H1 (cell line): ENCODE measurements at regions not wholly inside any gene's neighbourhood (a gene's known extent, or its start where the extent isn't known, plus 50 kb on each side); places are given as distances from the start of the nearest gene placed in this dataset.

ENCODE experiments used
- CTCF ChIA-PET: fragments of 300-600 bp; sonication (Branson Sonifier 250); formaldehyde crosslinking; loops from one replicate; lab custom pipeline; 2021; ENCODE audit not compliant: partially characterized antibody; lab: Charles Lee
- POLR2A ChIA-PET: fragments of 300-600 bp; sonication (Branson Sonifier 250); formaldehyde crosslinking; loops from one replicate; lab custom pipeline; 2021; ENCODE audit warnings: inconsistent platforms; ENCODE audit not compliant: partially characterized antibody; lab: Charles Lee
- DNase-seq, 2 experiments: peaks; one replicate each; pipeline versions ENCODE4 v3.0.0 to v3.0.0-alpha.2; 2010 to 2022; ENCODE audit warnings: low spot score in 2 of 2, low read depth in 1 of 2, mixed read lengths in 1 of 2
- FAIRE-seq: peaks from 2 replicates; lab custom pipeline; 2011; peaks lifted over from hg19 to GRCh38; lab: Jason Lieb, UNC
- H2AFZ ChIP-seq: 2 replicates; pipeline ENCODE4 v1.8.1; 2012; ENCODE audit warnings: low read length, inconsistent platforms
- H2AK5ac ChIP-seq: 2 replicates; pipeline ENCODE4 v1.6.1; 2013; ENCODE audit warnings: low read depth, low read length
- H2BK120ac ChIP-seq: replicated peaks from 2 replicates; pipeline ENCODE3; 2013; ENCODE audit warnings: low read depth, low read length, inconsistent platforms
- H2BK12ac ChIP-seq: 2 replicates; pipeline ENCODE4 v1.6.1; 2013; ENCODE audit warnings: low read depth, low read length
- H2BK15ac ChIP-seq: 2 replicates; pipeline ENCODE4 v1.6.1; 2013; ENCODE audit warnings: low read length
- H2BK20ac ChIP-seq: 2 replicates; pipeline ENCODE4 v1.6.1; 2013; ENCODE audit warnings: low read length
- H2BK5ac ChIP-seq: 2 replicates; pipeline ENCODE4 v1.6.1; 2013; ENCODE audit warnings: low read depth, low read length
- H3K14ac ChIP-seq: 2 replicates; pipeline ENCODE4 v1.6.1; 2013; ENCODE audit warnings: inconsistent platforms; ENCODE audit not compliant: insufficient read length
- H3K18ac ChIP-seq: 2 replicates; pipeline ENCODE4 v1.6.1; 2013; ENCODE audit warnings: low read length; ENCODE audit errors: extremely low read depth
- H3K23ac ChIP-seq: 2 replicates; pipeline ENCODE4 v1.6.1; 2013; ENCODE audit warnings: inconsistent platforms; ENCODE audit not compliant: insufficient read length
- H3K23me2 ChIP-seq: 2 replicates; pipeline ENCODE4 v1.6.1; 2013; ENCODE audit warnings: low read depth, low read length
- H3K27ac ChIP-seq: 2 replicates; pipeline ENCODE4 v1.6.1; 2011; ENCODE audit warnings: low read depth, low read length, inconsistent platforms
- H3K27me3 ChIP-seq, 4 experiments: replicated peaks in 1 of 4; 1 replicate in 1 of 4; 2 replicates in 3 of 4; pipeline versions ENCODE4 v1.6.1 to v1.8.1; 2011 to 2013; ENCODE audit warnings: low read length in 3 of 4, mild to moderate bottlenecking in 3 of 4, inconsistent platforms in 2 of 4, mixed read lengths in 2 of 4, moderate library complexity in 1 of 4; ENCODE audit not compliant: control insufficient read depth in 3 of 4, insufficient read depth in 3 of 4; ENCODE audit errors: extremely low read depth in 1 of 4
- H3K36me3 ChIP-seq, 4 experiments: 2 replicates each; pipeline versions ENCODE4 v1.6.1 to v1.8.1; 2011 to 2013; ENCODE audit warnings: mild to moderate bottlenecking in 4 of 4, low read length in 3 of 4, moderate library complexity in 2 of 4, control low read depth in 1 of 4, inconsistent platforms in 1 of 4; ENCODE audit not compliant: insufficient read depth in 4 of 4, control insufficient read depth in 2 of 4
- H3K4ac ChIP-seq: replicated peaks from 2 replicates; pipeline ENCODE3; 2013; ENCODE audit warnings: low read length, low read depth, mixed read lengths, inconsistent platforms; ENCODE audit not compliant: insufficient read length
- H3K4me1 ChIP-seq, 4 experiments: replicated peaks in 1 of 4; 1 replicate in 1 of 4; 2 replicates in 3 of 4; pipeline versions ENCODE4 v1.6.1 to v1.8.1; 2011 to 2013; ENCODE audit warnings: low read length in 3 of 4, inconsistent platforms in 2 of 4, mixed read lengths in 1 of 4; ENCODE audit not compliant: insufficient read depth in 4 of 4, control insufficient read depth in 3 of 4
- H3K4me2 ChIP-seq, 2 experiments: 2 replicates each; pipeline versions ENCODE4 v1.6.1 to v1.8.1; 2011 to 2013; ENCODE audit warnings: low read depth in 2 of 2, low read length in 2 of 2, control low read depth in 1 of 2, inconsistent platforms in 1 of 2, mild to moderate bottlenecking in 1 of 2; ENCODE audit not compliant: insufficient read depth in 1 of 2
- H3K4me3 ChIP-seq, 4 experiments: fragments of 200-600, 300-600 bp in 1 of 4; sonication (generic), shearing (Covaris generic), sonication (Bioruptor Twin) in 1 of 4; 2 replicates each; pipeline versions ENCODE4 v1.5.1 to v1.8.1; 2011 to 2016; ENCODE audit warnings: low read length in 4 of 4, low read depth in 3 of 4, control low read depth in 2 of 4, inconsistent platforms in 2 of 4, mild to moderate bottlenecking in 2 of 4, mixed read lengths in 1 of 4, moderate library complexity in 1 of 4; ENCODE audit not compliant: insufficient read depth in 2 of 4; ENCODE audit errors: extremely low read depth in 1 of 4
- H3K56ac ChIP-seq: replicated peaks from 2 replicates; pipeline ENCODE3; 2013; ENCODE audit warnings: low read depth, mild to moderate bottlenecking, mixed read lengths, low read length, inconsistent platforms; ENCODE audit not compliant: insufficient read length
- H3K79me1 ChIP-seq: 2 replicates; pipeline ENCODE4 v1.6.1; 2013; ENCODE audit warnings: low read depth, low read length, control low read depth
- H3K79me2 ChIP-seq, 2 experiments: 2 replicates each; pipeline versions ENCODE4 v1.6.1 to v1.8.1; 2012 to 2013; ENCODE audit warnings: low read length in 2 of 2, mild to moderate bottlenecking in 2 of 2, inconsistent platforms in 1 of 2; ENCODE audit not compliant: insufficient read depth in 2 of 2, control insufficient read depth in 1 of 2
- H3K9ac ChIP-seq, 4 experiments: replicated peaks in 1 of 4; 1 replicate in 1 of 4; 2 replicates in 3 of 4; pipeline versions ENCODE4 v1.6.1 to v1.8.1; 2011 to 2013; ENCODE audit warnings: low read depth in 3 of 4, low read length in 3 of 4, control low read depth in 2 of 4, mild to moderate bottlenecking in 2 of 4, moderate library complexity in 2 of 4, inconsistent platforms in 1 of 4; ENCODE audit errors: extremely low read depth in 1 of 4
- H3K9me3 ChIP-seq, 2 experiments: 2 replicates each; pipeline versions ENCODE4 v1.6.1 to v1.8.1; 2012 to 2013; ENCODE audit warnings: mild to moderate bottlenecking in 2 of 2, moderate library complexity in 2 of 2, control low read depth in 1 of 2, inconsistent platforms in 1 of 2, low read depth in 1 of 2, low read length in 1 of 2, mixed read lengths in 1 of 2; ENCODE audit not compliant: insufficient read depth in 2 of 2
- H4K20me1 ChIP-seq, 2 experiments: replicated peaks in 1 of 2; 2 replicates each; pipeline versions ENCODE3 to v1.8.1; 2011 to 2013; ENCODE audit warnings: inconsistent platforms in 2 of 2, low read length in 2 of 2, mild to moderate bottlenecking in 1 of 2; ENCODE audit not compliant: insufficient read depth in 2 of 2, control insufficient read depth in 1 of 2
- H4K5ac ChIP-seq: 2 replicates; pipeline ENCODE4 v1.6.1; 2013; ENCODE audit warnings: low read length, low read depth, mixed read lengths, inconsistent platforms; ENCODE audit not compliant: insufficient read length
- H4K8ac ChIP-seq: 2 replicates; pipeline ENCODE4 v1.8.0; 2013; ENCODE audit warnings: mild to moderate bottlenecking, moderate library complexity, low read length, inconsistent platforms; ENCODE audit not compliant: insufficient read depth; ENCODE audit errors: extremely low read depth
- H4K91ac ChIP-seq: replicated peaks from 2 replicates; pipeline ENCODE3; 2013; ENCODE audit warnings: low read length, mixed read lengths, inconsistent platforms; ENCODE audit not compliant: insufficient read length
- CEBPB ChIP-seq: IDR thresholded peaks from 2 replicates; pipeline ENCODE4 v1.6.1; 2012; ENCODE audit warnings: low read depth, low read length
- SIX5 ChIP-seq: IDR thresholded peaks from 2 replicates; pipeline ENCODE4 v1.6.1; 2011; ENCODE audit warnings: mild to moderate bottlenecking, low read depth, low read length
- WGBS, 2 experiments: shearing (Covaris generic) in 1 of 2; methylation state at CpG; one replicate each; pipeline versions ENCODE4 v1.1.6 to v1.1.7; 2013 to 2015; ENCODE audit warnings: low lambda C conversion rate in 2 of 2, mixed read lengths in 2 of 2, inconsistent platforms in 1 of 2, low coverage in 1 of 2, missing lambda C conversion rate in 1 of 2; ENCODE audit not compliant: insufficient replicate concordance in 2 of 2, insufficient coverage in 1 of 2, insufficient read length in 1 of 2; ENCODE audit errors: extremely low coverage in 1 of 2, missing lambda C conversion rate in 1 of 2; 5-methylcytosine and 5-hydroxymethylcytosine counted together

DNA sequence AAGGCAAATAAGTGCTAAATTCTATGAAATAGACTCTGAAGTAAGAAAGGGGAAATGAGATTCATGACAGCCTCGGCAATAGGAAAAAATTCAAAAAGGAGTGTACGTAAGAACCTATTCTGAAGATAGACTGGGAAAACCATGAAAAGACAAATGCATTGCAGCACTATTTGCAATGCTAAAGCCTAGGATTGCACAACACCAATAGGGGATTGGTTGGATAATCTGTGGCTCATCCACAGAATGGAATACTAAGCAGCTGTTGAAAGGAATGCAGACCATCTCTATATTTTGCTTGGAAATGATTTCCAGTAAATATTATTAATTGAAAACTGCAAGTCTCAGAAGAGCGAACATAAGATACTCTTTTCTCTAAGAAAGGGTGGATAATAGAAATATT, 91.7 kb upstream of the CLMP start:
- TF ChIP-seq SIX5, result no peak
- peak; percentile 95 for TF ChIP-seq CEBPB
- H2BK5ac ChIP-seq, result no peak overlapping the region
- no peak overlapping the region for H3K4me2 ChIP-seq
- no peak overlapping the region for H4K91ac ChIP-seq
- H3K27me3 ChIP-seq, result no peaks in the 10 kb centered on the region
- no peak overlapping the region for H2BK12ac ChIP-seq
- no peak overlapping the region for H2BK20ac ChIP-seq
- H2AFZ ChIP-seq, result no peak overlapping the region
- no peaks in the 10 kb centered on the region for H3K4me1 ChIP-seq
- H4K8ac ChIP-seq, result no peak overlapping the region
- no peak overlapping the region for H3K23ac ChIP-seq
- ChIA-PET POLR2A (no interaction called here), CTCF (interaction anchor here (1.2 to 1.3 kb wide), 2 partner anchors 13 to 72 kb away, joined by 3 read pairs; no protein-coding TSS in a partner anchor)
- H3K9me3 ChIP-seq, result no peaks in the 10 kb centered on the region
- no peak for FAIRE-seq
- H3K23me2 ChIP-seq, result no peaks in the 10 kb centered on the region; the same call in 1 of the 2 replicates
- no peak overlapping the region for H2AK5ac ChIP-seq
- no peak overlapping the region for H3K4ac ChIP-seq
- H3K18ac ChIP-seq, result no peak overlapping the region
- H3K56ac ChIP-seq, result no peak overlapping the region
- no peaks in the 10 kb centered on the region for H4K20me1 ChIP-seq
- H3K4me3 ChIP-seq, result no peak overlapping the region
- DNase-seq, result no peak
- no peaks in the 10 kb centered on the region for H3K79me1 ChIP-seq
- no peak overlapping the region for H2BK120ac ChIP-seq
- H3K79me2 ChIP-seq, result no peaks in the 10 kb centered on the region
- H3K14ac ChIP-seq, result no peak overlapping the region
- H3K27ac ChIP-seq, result no peak overlapping the region
- no peaks in the 10 kb centered on the region for H3K36me3 ChIP-seq
- H4K5ac ChIP-seq, result no peak overlapping the region
- no peak overlapping the region for H2BK15ac ChIP-seq
- 82% methylated on average over 3 of the region's 3 CpGs; no CpG with 5 or more reads in 1 of the 2 experiments for WGBS, 2 experiments
- H3K9ac ChIP-seq, result no peak overlapping the region
